ENCODE measurements at regions not wholly inside any gene's neighbourhood (a gene's known extent, or its start where the extent isn't known, plus 50 kb on each side); places are given as distances from the start of the nearest gene placed in this dataset.
"Not testable (repeated sequence)": the region's sequence is repeated elsewhere in the genome, so short reads cannot be mapped to it uniquely, and the experiment has no call there.

GRCh38 chr3:124648551-124648950 lies 81.7 kb upstream of the UMPS start:
- H3K4me3 ChIP-seq (ENCODE audit: low read depth, low read length) = no peak overlapping the region
- no peak for DNase-seq (ENCODE audit: low read depth)

DNA sequence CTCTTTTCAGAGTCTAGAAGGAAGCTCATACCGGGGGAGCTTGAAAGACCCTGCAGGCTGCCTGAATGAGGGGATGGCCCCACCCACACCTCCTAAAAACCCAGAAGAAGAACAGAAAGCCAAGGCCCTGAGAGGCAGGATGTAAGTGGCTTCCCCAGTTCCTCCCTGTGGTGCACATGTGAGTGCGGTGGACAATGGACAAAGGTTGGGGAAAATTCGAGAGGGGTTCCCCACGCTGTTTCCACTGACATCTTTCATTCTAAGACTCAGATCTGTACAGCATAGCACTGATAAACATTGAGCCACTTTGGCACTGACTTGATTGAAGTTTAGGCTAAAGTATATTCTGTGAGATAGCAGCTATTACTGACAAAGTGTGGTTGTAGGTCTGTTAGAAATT lies 79.5 kb upstream of the UMPS start:
- TF ChIP-seq, protein P1, sequence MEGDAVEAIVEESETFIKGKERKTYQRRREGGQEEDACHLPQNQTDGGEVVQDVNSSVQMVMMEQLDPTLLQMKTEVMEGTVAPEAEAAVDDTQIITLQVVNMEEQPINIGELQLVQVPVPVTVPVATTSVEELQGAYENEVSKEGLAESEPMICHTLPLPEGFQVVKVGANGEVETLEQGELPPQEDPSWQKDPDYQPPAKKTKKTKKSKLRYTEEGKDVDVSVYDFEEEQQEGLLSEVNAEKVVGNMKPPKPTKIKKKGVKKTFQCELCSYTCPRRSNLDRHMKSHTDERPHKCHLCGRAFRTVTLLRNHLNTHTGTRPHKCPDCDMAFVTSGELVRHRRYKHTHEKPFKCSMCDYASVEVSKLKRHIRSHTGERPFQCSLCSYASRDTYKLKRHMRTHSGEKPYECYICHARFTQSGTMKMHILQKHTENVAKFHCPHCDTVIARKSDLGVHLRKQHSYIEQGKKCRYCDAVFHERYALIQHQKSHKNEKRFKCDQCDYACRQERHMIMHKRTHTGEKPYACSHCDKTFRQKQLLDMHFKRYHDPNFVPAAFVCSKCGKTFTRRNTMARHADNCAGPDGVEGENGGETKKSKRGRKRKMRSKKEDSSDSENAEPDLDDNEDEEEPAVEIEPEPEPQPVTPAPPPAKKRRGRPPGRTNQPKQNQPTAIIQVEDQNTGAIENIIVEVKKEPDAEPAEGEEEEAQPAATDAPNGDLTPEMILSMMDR (IDR thresholded peaks at IDR 0.05; ENCODE audit: low read depth, low read length, missing control alignments) = no peak
- no peak overlapping the region for H3K4me3 ChIP-seq (ENCODE audit: low read depth, low read length)
- DNase-seq (ENCODE audit: low read depth) = peak; percentile 50

More at GRCh38 chr3:124648551-124648950, 81.7 kb upstream of the UMPS start:
- TF ChIP-seq, protein P1 (IDR thresholded peaks at IDR 0.05; ENCODE audit: low read depth, low read length, missing control alignments) = no peak

DNA sequence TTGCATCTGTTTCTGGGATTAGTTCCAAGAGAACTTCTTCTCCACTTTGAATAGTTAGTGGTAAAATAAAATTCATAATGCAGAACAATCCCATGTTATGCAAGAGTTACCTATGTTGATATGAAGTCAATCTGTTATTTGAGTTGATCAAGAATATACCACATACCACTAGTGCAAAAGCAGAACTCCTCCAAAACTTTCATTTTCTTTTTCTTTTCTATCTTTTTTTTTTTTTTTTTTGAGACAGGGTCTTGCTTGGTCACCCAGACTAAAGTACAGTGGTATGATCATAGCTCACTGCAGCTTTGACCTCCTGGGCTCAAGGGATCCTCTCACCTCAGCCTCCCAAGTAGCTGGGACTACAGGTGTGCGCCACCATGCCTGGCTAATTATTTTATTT lies 78.8 kb upstream of the UMPS start:
- not testable (repeated sequence) for H3K4me3 ChIP-seq (ENCODE audit: low read depth, low read length); DNase-seq (ENCODE audit: low read depth)

DNA sequence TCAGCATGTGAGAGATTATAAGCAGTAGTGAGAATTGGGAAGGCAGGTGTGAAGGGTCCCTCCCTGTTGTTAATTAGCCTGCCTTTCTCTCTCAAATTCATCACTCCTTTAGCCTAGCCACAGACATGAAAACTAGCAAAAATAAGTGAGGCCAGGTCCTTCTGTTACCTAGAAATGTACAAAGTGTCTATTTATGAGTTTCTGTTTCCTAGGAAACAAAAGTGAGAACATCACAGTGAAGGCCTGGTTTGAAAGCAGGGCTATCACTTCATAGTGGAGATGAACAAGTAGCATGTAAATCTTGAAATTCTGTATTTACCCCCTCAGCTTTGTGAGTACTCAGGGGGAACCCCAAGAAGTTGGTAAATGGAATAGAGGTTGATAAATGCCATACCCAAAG lies 78.2 kb upstream of the UMPS start:
- H3K4me3 ChIP-seq (ENCODE audit: low read depth, low read length) = no peak overlapping the region
- TF ChIP-seq, protein P1 (IDR thresholded peaks at IDR 0.05; ENCODE audit: low read depth, low read length, missing control alignments) = no peak
- no peak for DNase-seq (ENCODE audit: low read depth)

- no peak for DNase-seq (ENCODE audit: low read depth)
- TF ChIP-seq, protein P1 (IDR thresholded peaks at IDR 0.05; ENCODE audit: low read depth, low read length, missing control alignments) = no peak
- H3K4me3 ChIP-seq (ENCODE audit: low read depth, low read length) = no peak overlapping the region
Observed at GRCh38 chr3:124653071-124653796, 77.0 kb upstream of the UMPS start.

GRCh38 chr3:124653797-124654469 lies 76.3 kb upstream of the UMPS start:
- H3K4me3 ChIP-seq (ENCODE audit: low read depth, low read length) = no peak overlapping the region
- no peak for DNase-seq (ENCODE audit: low read depth)
- TF ChIP-seq, protein P1 (IDR thresholded peaks at IDR 0.05; ENCODE audit: low read depth, low read length, missing control alignments) = no peak

GRCh38 chr3:124654470-124654845 lies 75.8 kb upstream of the UMPS start:
- TF ChIP-seq, protein P1 (IDR thresholded peaks at IDR 0.05; ENCODE audit: low read depth, low read length, missing control alignments) = no peak
- no peak for DNase-seq (ENCODE audit: low read depth)

More at GRCh38 chr3:124654470-124654845, 75.8 kb upstream of the UMPS start:
- H3K4me3 ChIP-seq (ENCODE audit: low read depth, low read length) = no peak overlapping the region

Measured in GM12864 (cell line).